ENCODE measurements at regions not wholly inside any gene's neighbourhood (a gene's known extent, or its start where the extent isn't known, plus 50 kb on each side); places are given as distances from the start of the nearest gene placed in this dataset.

GRCh38 chr10:125515571-125515970 is 167.4 kb downstream of the TEX36 start:
- H3K27ac Mint-ChIP-seq: no peak overlapping the region

DNA sequence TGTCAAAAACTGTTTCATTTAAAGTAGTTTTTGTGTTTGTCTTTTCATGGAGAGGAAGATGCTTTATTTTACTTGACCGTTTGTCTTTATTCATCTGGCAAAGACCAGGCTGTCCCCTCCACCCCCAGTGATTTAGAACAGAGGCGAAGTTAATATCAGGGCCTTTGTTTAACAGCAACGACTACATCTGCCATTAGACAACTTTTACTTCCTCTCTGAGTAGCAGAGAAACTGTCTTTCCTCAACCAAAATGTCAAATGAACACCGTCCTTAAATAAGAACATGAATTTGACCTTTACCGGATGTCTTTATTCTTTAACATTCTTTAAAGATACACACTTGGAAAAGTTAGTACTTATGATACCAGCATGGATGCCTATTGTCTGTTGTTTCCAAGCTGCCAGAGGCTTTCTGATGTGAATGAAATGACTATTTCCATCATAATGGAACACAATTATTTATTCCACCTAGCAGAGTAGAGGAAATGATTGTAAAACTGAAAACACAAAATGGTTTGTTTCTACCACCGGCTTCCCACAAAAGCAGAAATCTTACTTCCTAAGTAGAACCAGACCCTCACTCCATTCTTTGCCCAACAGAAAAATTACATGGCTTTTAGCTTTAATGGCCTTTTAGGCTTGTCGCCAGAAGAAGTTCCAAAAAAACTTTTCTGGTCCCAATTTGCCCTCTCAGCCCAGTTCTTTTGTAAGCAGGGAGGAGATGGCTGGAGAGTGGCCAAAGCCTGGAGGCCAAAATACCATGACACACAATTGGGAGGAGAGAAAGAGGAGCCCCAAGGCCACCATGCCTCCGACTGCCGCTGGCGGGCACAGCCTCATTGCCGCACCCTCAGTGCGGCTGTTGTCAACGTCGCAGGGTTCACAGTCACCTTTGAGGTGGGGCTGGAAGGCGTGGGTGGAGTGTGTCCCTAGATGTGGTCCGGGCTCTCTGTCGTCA is 168.5 kb downstream of the TEX36 start:
- DNase-seq (no peak), ATAC-seq (replicated peaks) (peak; percentile 58 to 72)
- Mint-ChIP-seq H3K36me3 (no peaks in the 10 kb centered on the region), H3K9me3 (peaks cover 0 to 4% of the 10 kb centered on the region in 2 donors), H3K4me3 (no peak overlapping the region), H3K4me1 (peaks cover 4 to 6% of the 10 kb centered on the region in 2 donors), H3K27me3 (peaks cover 10 to 12% of the 10 kb centered on the region in 2 donors), H3K27ac (no peak overlapping the region)

More at GRCh38 chr10:125515571-125515970, 167.4 kb downstream of the TEX36 start:
- H3K27me3 Mint-ChIP-seq: peaks cover 12 to 15% of the 10 kb centered on the region in 2 donors
- peaks cover 4 to 6% of the 10 kb centered on the region in 2 donors for H3K4me1 Mint-ChIP-seq
- ATAC-seq (replicated peaks) (no peak), DNase-seq (no peak)
- H3K36me3 Mint-ChIP-seq: no peaks in the 10 kb centered on the region
- no peak overlapping the region for H3K4me3 Mint-ChIP-seq
- peaks cover 0 to 4% of the 10 kb centered on the region in 2 donors for H3K9me3 Mint-ChIP-seq

DNA sequence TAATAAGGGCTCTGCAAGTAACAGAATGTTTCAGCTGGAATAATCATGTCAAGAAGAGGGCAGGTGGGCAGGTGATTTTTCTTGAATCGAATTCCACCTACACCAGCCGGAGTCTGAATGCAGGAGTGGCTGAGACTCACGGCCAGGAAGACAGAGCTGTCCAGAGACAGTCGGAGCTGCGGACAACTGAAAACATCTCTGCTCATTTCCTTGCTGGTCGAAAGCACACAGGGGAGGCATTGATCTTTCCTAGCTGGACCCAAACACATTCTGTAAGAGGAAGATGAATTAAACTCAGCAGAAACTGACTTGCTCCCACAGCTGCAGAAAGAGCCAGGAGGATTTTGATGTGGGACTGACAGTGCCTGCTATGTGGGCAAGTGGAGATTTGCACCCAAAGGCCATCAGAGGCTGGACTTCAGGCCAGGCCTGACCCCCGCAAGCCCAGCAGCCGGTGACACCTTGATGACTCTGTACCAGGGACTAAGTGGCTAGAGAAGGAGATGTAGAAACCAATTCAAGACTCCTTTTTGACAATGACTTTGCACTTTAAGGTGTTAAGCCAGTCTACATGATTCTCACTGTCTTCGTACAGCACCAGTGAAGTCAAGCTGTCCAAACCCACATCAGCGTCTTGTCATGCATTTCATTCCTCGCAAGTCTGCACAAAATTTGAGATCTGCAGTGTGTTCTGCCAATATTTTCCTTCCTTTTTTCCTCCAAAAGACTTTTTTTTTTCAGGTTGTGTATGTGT is 169.4 kb downstream of the TEX36 start:
- no peak overlapping the region for H3K27ac Mint-ChIP-seq
- ATAC-seq (replicated peaks) (no peak), DNase-seq (no peak)

DNA sequence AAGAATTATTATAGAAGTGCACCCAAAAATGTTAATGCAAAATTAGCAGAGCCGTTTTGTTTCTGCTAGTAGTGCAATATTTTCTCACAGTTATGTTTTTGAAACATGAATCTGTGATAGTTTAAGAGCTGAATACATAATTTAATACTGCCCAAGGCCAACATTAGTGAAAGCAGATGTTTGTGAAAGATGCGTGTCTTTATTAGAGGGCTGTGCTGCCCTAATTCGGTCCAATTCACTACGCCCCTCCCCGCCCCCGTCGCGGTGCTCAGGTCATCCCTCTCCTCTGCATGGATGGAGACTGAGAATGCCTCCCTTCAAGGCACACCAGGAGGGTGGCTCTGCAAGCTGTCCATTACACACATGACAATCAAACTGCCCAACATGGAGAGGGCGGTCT is 172.0 kb downstream of the TEX36 start:
- Mint-ChIP-seq H3K36me3 (no peaks in the 10 kb centered on the region), H3K4me1 (peaks cover 4 to 6% of the 10 kb centered on the region in 2 donors), H3K4me3 (no peak overlapping the region), H3K27ac (no peak overlapping the region), H3K27me3 (peaks cover 13 to 23% of the 10 kb centered on the region in 2 donors), H3K9me3 (peaks cover 0 to 3% of the 10 kb centered on the region in 2 donors)
- ATAC-seq (replicated peaks): no peak
- no peak for DNase-seq

More for the DNA sequence above, 169.4 kb downstream of the TEX36 start:
- Mint-ChIP-seq H3K27me3 (peaks cover 10 to 14% of the 10 kb centered on the region in 2 donors), H3K4me1 (peaks cover 4 to 6% of the 10 kb centered on the region in 2 donors), H3K4me3 (no peak overlapping the region), H3K36me3 (no peaks in the 10 kb centered on the region), H3K9me3 (peaks cover 0 to 2% of the 10 kb centered on the region in 2 donors)

DNA sequence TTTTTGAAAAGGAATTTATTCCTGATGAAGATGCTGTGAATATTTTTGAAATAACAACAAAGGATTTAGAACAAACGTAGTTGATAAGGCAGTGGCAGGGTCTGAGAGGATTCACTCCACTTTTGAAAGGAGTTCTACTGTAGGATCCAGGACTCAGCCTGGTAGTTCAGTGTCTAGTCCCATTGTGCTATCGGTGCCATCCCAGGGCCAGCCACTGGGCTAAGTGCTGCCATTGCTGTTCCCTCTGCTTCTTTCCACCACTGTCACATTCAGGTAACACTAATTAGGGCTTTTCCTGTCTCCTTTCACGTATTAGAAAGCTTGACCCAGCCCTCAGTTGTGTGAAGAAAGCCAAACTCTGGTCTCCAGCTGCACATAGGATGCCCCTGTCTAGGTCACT is 177.3 kb downstream of the TEX36 start:
- no peak for ATAC-seq (replicated peaks)
- peaks cover 0 to 5% of the 10 kb centered on the region in 2 donors for H3K9me3 Mint-ChIP-seq

GRCh38 chr10:125502276-125502675 is 180.7 kb downstream of the TEX36 start:
- no peak overlapping the region for H3K27ac Mint-ChIP-seq
- no peaks in the 10 kb centered on the region for H3K36me3 Mint-ChIP-seq
- ATAC-seq (replicated peaks) (no peak), DNase-seq (no peak)
- no peaks in the 10 kb centered on the region for H3K4me1 Mint-ChIP-seq
- H3K4me3 Mint-ChIP-seq: no peak overlapping the region
- peaks cover 3 to 28% of the 10 kb centered on the region in 2 donors for H3K27me3 Mint-ChIP-seq
- H3K9me3 Mint-ChIP-seq: peaks cover 0 to 2% of the 10 kb centered on the region in 2 donors

More for the DNA sequence above, 177.3 kb downstream of the TEX36 start:
- H3K27ac Mint-ChIP-seq: no peak overlapping the region
- peaks cover 3 to 17% of the 10 kb centered on the region in 2 donors for H3K27me3 Mint-ChIP-seq
- no peaks in the 10 kb centered on the region for H3K36me3 Mint-ChIP-seq
- H3K4me3 Mint-ChIP-seq: no peak overlapping the region
- DNase-seq: no peak
- no peaks in the 10 kb centered on the region for H3K4me1 Mint-ChIP-seq

DNA sequence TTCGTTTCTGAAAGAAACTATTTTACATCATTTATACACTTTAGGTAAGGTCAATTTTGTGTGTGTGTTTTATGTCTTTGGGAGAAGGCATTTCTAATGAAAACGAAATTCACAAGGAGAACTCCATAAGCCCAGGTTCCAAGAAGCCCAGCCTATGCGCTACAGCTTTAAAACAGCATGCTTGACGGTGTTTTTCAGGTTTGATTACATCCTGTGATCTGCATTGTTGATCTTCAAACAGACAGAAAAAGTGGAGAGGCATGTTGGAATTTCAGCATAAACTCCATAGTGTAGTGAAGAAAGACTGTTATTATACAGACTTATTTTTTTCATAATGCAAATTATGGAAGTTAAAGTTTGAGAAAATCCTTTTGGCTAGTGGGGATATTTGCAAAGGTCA is 187.6 kb downstream of the TEX36 start:
- H3K36me3 Mint-ChIP-seq: no peaks in the 10 kb centered on the region
- ATAC-seq (replicated peaks) (no peak), DNase-seq (no peak)
- H3K27ac Mint-ChIP-seq: no peak overlapping the region
- no peaks in the 10 kb centered on the region for H3K4me1 Mint-ChIP-seq
- peaks cover 10 to 41% of the 10 kb centered on the region in 2 donors for H3K27me3 Mint-ChIP-seq
- H3K4me3 Mint-ChIP-seq: no peak overlapping the region
- H3K9me3 Mint-ChIP-seq: peaks cover 0 to 1% of the 10 kb centered on the region in 2 donors

- Mint-ChIP-seq H3K9me3 (peaks cover 0 to 1% of the 10 kb centered on the region in 2 donors), H3K27me3 (peaks cover 10 to 38% of the 10 kb centered on the region in 2 donors), H3K27ac (no peak overlapping the region), H3K36me3 (no peaks in the 10 kb centered on the region), H3K4me1 (no peaks in the 10 kb centered on the region), H3K4me3 (no peak overlapping the region)
- ATAC-seq (replicated peaks): no peak
- DNase-seq: no peak
Measured at GRCh38 chr10:125494651-125495239, 188.2 kb downstream of the TEX36 start.

DNA sequence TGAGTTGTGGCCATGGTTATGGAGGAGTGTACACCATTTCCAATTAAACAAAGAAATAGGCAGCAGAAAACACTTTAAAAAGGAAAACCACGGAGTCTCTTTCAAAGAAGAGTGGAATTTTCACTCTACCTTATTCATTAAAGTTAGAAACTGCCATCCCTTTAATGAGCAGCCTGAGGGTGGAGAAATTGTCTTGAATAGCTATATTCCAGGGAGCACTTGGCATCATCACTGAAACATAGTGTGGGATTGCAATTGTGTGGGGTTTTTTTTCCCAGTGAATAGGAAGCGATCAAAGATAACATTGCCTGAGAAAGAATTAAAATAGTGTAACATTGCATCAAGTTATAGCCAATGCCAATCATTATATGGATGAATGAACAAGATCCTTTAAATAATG is 191.6 kb downstream of the TEX36 start:
- Mint-ChIP-seq H3K4me3 (no peak overlapping the region), H3K4me1 (no peaks in the 10 kb centered on the region), H3K36me3 (no peaks in the 10 kb centered on the region), H3K27ac (no peak overlapping the region), H3K9me3 (no peaks in the 10 kb centered on the region), H3K27me3 (peaks cover 6 to 22% of the 10 kb centered on the region in 2 donors)
- no peak for ATAC-seq (replicated peaks)
- DNase-seq: no peak

DNA sequence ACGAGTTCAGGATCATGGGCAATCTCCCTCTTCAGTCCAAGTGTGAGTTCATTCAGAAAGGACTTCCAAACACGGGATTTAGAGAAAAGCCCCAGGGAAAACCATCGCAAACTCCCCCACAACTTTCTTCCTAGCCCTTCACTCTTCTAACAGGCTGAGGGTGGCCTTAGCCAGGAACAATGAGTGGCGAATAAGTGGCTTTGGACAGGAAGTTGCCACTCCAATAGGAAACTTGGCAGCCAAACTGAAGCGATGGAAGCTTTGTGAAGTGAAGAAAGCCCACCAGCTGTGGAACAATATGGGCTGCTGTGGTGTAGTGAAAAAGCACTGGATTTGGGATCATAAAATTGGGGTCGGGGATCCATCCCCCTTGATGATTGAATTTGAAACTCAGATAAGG is 193.2 kb downstream of the TEX36 start:
- H3K27me3 Mint-ChIP-seq: peaks cover 6 to 33% of the 10 kb centered on the region in 2 donors

GRCh38 chr10:125485665-125486064 is 197.3 kb downstream of the TEX36 start:
- Mint-ChIP-seq H3K36me3 (no peaks in the 10 kb centered on the region), H3K4me1 (no peaks in the 10 kb centered on the region), H3K9me3 (no peaks in the 10 kb centered on the region), H3K27ac (no peak overlapping the region), H3K4me3 (no peak overlapping the region), H3K27me3 (peaks cover 7 to 36% of the 10 kb centered on the region in 2 donors)
- ATAC-seq (replicated peaks) (no peak), DNase-seq (no peak)

More for the DNA sequence above, 193.2 kb downstream of the TEX36 start:
- ATAC-seq (replicated peaks): no peak
- Mint-ChIP-seq H3K4me1 (no peaks in the 10 kb centered on the region), H3K27ac (no peak overlapping the region), H3K9me3 (no peaks in the 10 kb centered on the region), H3K4me3 (no peak overlapping the region), H3K36me3 (no peaks in the 10 kb centered on the region)
- DNase-seq: no peak

DNA sequence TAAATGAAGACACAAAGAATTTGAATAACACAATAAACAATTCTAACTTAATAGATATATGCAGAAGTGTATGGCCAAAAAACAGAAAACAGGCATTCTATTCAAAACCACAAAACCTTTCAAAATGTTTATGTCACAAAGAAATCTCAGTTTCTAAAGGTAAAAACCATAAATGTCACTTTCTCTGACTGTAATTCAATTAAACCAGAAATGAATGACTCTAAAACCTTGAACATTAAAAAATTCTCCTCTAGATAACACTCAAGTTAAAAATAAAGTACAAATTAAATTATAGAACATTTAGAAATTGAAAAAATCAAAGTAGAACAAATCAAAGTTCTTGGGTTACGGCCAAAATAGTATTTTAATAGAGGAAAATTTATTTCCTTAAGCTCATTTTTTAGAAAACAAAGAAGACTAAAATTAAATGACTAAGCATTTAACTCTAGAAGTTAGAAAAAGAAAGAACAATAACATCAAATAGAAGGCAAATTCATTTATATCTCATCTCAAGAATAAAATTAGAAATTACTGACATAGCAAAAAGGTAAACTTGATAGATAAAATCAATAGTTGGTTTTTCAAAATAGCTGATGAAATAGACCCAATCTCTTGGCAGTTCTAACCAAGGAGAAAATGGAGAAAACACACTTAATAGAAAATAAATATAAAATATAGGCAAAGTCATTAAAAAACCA is 198.8 kb downstream of the TEX36 start:
- no peak for ATAC-seq (replicated peaks)
- H3K4me3 Mint-ChIP-seq: no peak overlapping the region
- DNase-seq: no peak
- no peak overlapping the region for H3K27ac Mint-ChIP-seq
- H3K9me3 Mint-ChIP-seq: peaks cover 0 to 4% of the 10 kb centered on the region in 2 donors
- H3K27me3 Mint-ChIP-seq: peaks cover 20 to 41% of the 10 kb centered on the region in 2 donors
- H3K36me3 Mint-ChIP-seq: no peaks in the 10 kb centered on the region
- no peaks in the 10 kb centered on the region for H3K4me1 Mint-ChIP-seq

DNA sequence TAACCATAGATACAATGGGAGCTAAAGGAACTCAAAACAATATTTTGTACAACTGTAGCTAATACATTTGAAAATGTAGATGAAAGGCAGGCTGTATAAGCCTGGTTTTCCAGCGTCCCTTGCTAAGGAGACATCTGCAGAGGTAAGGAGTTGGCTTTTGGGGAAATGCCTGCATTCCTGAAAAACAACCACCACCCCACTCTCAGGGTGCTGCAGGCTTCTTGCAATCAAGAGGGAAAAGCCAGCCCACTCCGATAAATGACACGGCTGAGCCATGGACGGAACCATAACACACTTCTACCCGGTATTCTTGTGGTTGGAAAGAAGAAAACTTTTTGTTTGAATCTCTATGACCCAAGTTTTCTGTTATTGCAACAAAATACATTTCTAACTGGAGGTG is 200.3 kb downstream of the TEX36 start:
- DNase-seq (no peak), ATAC-seq (replicated peaks) (no peak)
- Mint-ChIP-seq H3K27me3 (peaks cover 27 to 46% of the 10 kb centered on the region in 2 donors), H3K4me1 (no peaks in the 10 kb centered on the region), H3K36me3 (no peaks in the 10 kb centered on the region), H3K27ac (no peak overlapping the region), H3K9me3 (peaks cover 0 to 4% of the 10 kb centered on the region in 2 donors), H3K4me3 (no peak overlapping the region)

DNA sequence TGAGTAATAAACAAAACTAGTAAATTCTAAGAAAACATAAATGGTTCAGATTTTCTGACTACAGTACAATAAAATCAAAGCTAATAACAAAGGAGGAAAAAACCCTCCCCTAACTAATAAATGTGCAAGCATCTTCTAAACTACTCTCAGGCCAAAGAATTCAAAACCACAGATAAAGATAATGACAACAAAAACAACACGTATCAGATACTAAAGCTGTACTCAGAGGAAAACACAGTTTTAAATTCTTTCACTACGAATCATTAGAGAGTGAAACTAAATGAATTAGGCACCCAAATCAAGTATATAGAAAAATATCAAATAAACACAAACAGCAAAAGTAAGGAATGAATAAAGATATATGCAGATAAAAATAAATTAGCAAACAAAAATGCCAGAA is 200.9 kb downstream of the TEX36 start:
- ATAC-seq (replicated peaks) (no peak), DNase-seq (no peak)
- Mint-ChIP-seq H3K4me1 (no peaks in the 10 kb centered on the region), H3K9me3 (peaks cover 0 to 4% of the 10 kb centered on the region in 2 donors), H3K27me3 (peaks cover 32 to 44% of the 10 kb centered on the region in 2 donors), H3K27ac (no peak overlapping the region), H3K36me3 (no peaks in the 10 kb centered on the region), H3K4me3 (no peak overlapping the region)

Measured in stimulated activated naive B cell treated with anti-CD40 and anti-IgM and Interleukin-4, amounts not matched to agents 10 μg/mL and 1 μg/mL and 100 μg/mL, for 72 hours (primary cell).